GM13977 (cell line): ENCODE measurements at regions not wholly inside any gene's neighbourhood (a gene's known extent, or its start where the extent isn't known, plus 50 kb on each side); places are given as distances from the start of the nearest gene placed in this dataset.

Source experiments
- DNase-seq: peaks from one replicate; pipeline ENCODE4 v3.0.0; 2012; ENCODE audit warnings: low spot score
- CTCF ChIP-seq: IDR thresholded peaks from 2 replicates; pipeline ENCODE4 v1.5.1; 2012; ENCODE audit warnings: mild to moderate bottlenecking, control low read depth; ENCODE audit not compliant: insufficient read depth; ENCODE audit errors: extremely low read depth, missing control alignments
- in situ Hi-C: fragments of 300-500 bp; cut with MboI; formaldehyde crosslinking; loops from one replicate; pipeline ENCODE4 v1.12.0; 2022; ENCODE audit warnings: low sequenced_read_pairs, low pct_unique_long_range_greater_than_20kb, mixed read lengths, inconsistent platforms; ENCODE audit not compliant: unreplicated experiment

- in situ Hi-C loops, result no loop called here
- DNase-seq, result no peak
- TF ChIP-seq CTCF, result no peak
Observed at GRCh38 chr21:38675182-38675824, 130.4 kb upstream of the ETS2 start.

- no peak for TF ChIP-seq CTCF
- in situ Hi-C loops, result no loop called here
- no peak for DNase-seq
Observed at GRCh38 chr21:38678827-38679226, 126.9 kb upstream of the ETS2 start.

- TF ChIP-seq CTCF, result no peak
- DNase-seq, result peak; percentile 56
- in situ Hi-C loops, result no loop called here
Observed at GRCh38 chr21:38679534-38679933, 126.2 kb upstream of the ETS2 start.

- TF ChIP-seq CTCF, result no peak
- DNase-seq, result no peak
- in situ Hi-C loops, result no loop called here
Observed at GRCh38 chr21:38680401-38680800, 125.3 kb upstream of the ETS2 start.

GRCh38 chr21:38683222-38683621 lies 122.5 kb upstream of the ETS2 start:
- in situ Hi-C loops, result no loop called here
- no peak for DNase-seq
- TF ChIP-seq CTCF, result no peak

DNA sequence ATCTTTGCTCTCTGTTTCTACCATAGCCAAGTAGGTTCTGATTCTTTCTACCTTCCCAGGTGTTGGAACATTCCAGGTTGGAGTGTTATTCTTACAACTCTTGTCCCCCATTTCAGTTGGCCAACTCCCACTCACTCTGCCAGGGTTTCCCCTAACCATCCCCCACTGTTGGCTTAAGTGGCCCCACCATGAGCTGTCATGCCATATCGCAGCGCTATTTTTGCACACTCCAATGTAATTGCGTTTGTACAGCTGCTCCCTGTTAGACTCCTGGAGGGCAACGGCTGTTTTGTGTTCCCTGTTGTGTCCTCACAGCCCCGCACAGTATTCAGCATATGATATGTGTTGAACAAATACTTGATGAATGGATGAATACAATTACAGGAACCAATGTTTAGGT lies 117.7 kb upstream of the ETS2 start:
- in situ Hi-C loops, result no loop called here
- TF ChIP-seq CTCF, result no peak
- no peak for DNase-seq
